H1 (cell line): ENCODE measurements at regions not wholly inside any gene's neighbourhood (a gene's known extent, or its start where the extent isn't known, plus 50 kb on each side); places are given as distances from the start of the nearest gene placed in this dataset.

Experiments
- CTCF ChIA-PET: fragments of 300-600 bp; sonication (Branson Sonifier 250); formaldehyde crosslinking; loops from one replicate; lab custom pipeline; 2021; ENCODE audit not compliant: partially characterized antibody; lab: Charles Lee
- POLR2A ChIA-PET: fragments of 300-600 bp; sonication (Branson Sonifier 250); formaldehyde crosslinking; loops from one replicate; lab custom pipeline; 2021; ENCODE audit warnings: inconsistent platforms; ENCODE audit not compliant: partially characterized antibody; lab: Charles Lee
- DNase-seq, 2 experiments: peaks; one replicate each; pipeline versions ENCODE4 v3.0.0 to v3.0.0-alpha.2; 2010 to 2022; ENCODE audit warnings: low spot score in 2 of 2, low read depth in 1 of 2, mixed read lengths in 1 of 2
- FAIRE-seq: peaks from 2 replicates; lab custom pipeline; 2011; peaks lifted over from hg19 to GRCh38; lab: Jason Lieb, UNC
- H2AFZ ChIP-seq: 2 replicates; pipeline ENCODE4 v1.8.1; 2012; ENCODE audit warnings: low read length, inconsistent platforms
- H2AK5ac ChIP-seq: 2 replicates; pipeline ENCODE4 v1.6.1; 2013; ENCODE audit warnings: low read depth, low read length
- H2BK120ac ChIP-seq: replicated peaks from 2 replicates; pipeline ENCODE3; 2013; ENCODE audit warnings: low read depth, low read length, inconsistent platforms
- H2BK12ac ChIP-seq: 2 replicates; pipeline ENCODE4 v1.6.1; 2013; ENCODE audit warnings: low read depth, low read length
- H2BK15ac ChIP-seq: 2 replicates; pipeline ENCODE4 v1.6.1; 2013; ENCODE audit warnings: low read length
- H2BK20ac ChIP-seq: 2 replicates; pipeline ENCODE4 v1.6.1; 2013; ENCODE audit warnings: low read length
- H2BK5ac ChIP-seq: 2 replicates; pipeline ENCODE4 v1.6.1; 2013; ENCODE audit warnings: low read depth, low read length
- H3K14ac ChIP-seq: 2 replicates; pipeline ENCODE4 v1.6.1; 2013; ENCODE audit warnings: inconsistent platforms; ENCODE audit not compliant: insufficient read length
- H3K18ac ChIP-seq: 2 replicates; pipeline ENCODE4 v1.6.1; 2013; ENCODE audit warnings: low read length; ENCODE audit errors: extremely low read depth
- H3K23ac ChIP-seq: 2 replicates; pipeline ENCODE4 v1.6.1; 2013; ENCODE audit warnings: inconsistent platforms; ENCODE audit not compliant: insufficient read length
- H3K23me2 ChIP-seq: 2 replicates; pipeline ENCODE4 v1.6.1; 2013; ENCODE audit warnings: low read depth, low read length
- H3K27ac ChIP-seq: 2 replicates; pipeline ENCODE4 v1.6.1; 2011; ENCODE audit warnings: low read depth, low read length, inconsistent platforms
- H3K27me3 ChIP-seq, 4 experiments: replicated peaks in 1 of 4; 1 replicate in 1 of 4; 2 replicates in 3 of 4; pipeline versions ENCODE4 v1.6.1 to v1.8.1; 2011 to 2013; ENCODE audit warnings: low read length in 3 of 4, mild to moderate bottlenecking in 3 of 4, inconsistent platforms in 2 of 4, mixed read lengths in 2 of 4, moderate library complexity in 1 of 4; ENCODE audit not compliant: control insufficient read depth in 3 of 4, insufficient read depth in 3 of 4; ENCODE audit errors: extremely low read depth in 1 of 4
- H3K36me3 ChIP-seq, 4 experiments: 2 replicates each; pipeline versions ENCODE4 v1.6.1 to v1.8.1; 2011 to 2013; ENCODE audit warnings: mild to moderate bottlenecking in 4 of 4, low read length in 3 of 4, moderate library complexity in 2 of 4, control low read depth in 1 of 4, inconsistent platforms in 1 of 4; ENCODE audit not compliant: insufficient read depth in 4 of 4, control insufficient read depth in 2 of 4
- H3K4ac ChIP-seq: replicated peaks from 2 replicates; pipeline ENCODE3; 2013; ENCODE audit warnings: low read length, low read depth, mixed read lengths, inconsistent platforms; ENCODE audit not compliant: insufficient read length
- H3K4me1 ChIP-seq, 4 experiments: replicated peaks in 1 of 4; 1 replicate in 1 of 4; 2 replicates in 3 of 4; pipeline versions ENCODE4 v1.6.1 to v1.8.1; 2011 to 2013; ENCODE audit warnings: low read length in 3 of 4, inconsistent platforms in 2 of 4, mixed read lengths in 1 of 4; ENCODE audit not compliant: insufficient read depth in 4 of 4, control insufficient read depth in 3 of 4
- H3K4me2 ChIP-seq, 2 experiments: 2 replicates each; pipeline versions ENCODE4 v1.6.1 to v1.8.1; 2011 to 2013; ENCODE audit warnings: low read depth in 2 of 2, low read length in 2 of 2, control low read depth in 1 of 2, inconsistent platforms in 1 of 2, mild to moderate bottlenecking in 1 of 2; ENCODE audit not compliant: insufficient read depth in 1 of 2
- H3K4me3 ChIP-seq, 4 experiments: fragments of 200-600, 300-600 bp in 1 of 4; sonication (generic), shearing (Covaris generic), sonication (Bioruptor Twin) in 1 of 4; 2 replicates each; pipeline versions ENCODE4 v1.5.1 to v1.8.1; 2011 to 2016; ENCODE audit warnings: low read length in 4 of 4, low read depth in 3 of 4, control low read depth in 2 of 4, inconsistent platforms in 2 of 4, mild to moderate bottlenecking in 2 of 4, mixed read lengths in 1 of 4, moderate library complexity in 1 of 4; ENCODE audit not compliant: insufficient read depth in 2 of 4; ENCODE audit errors: extremely low read depth in 1 of 4
- H3K56ac ChIP-seq: replicated peaks from 2 replicates; pipeline ENCODE3; 2013; ENCODE audit warnings: low read depth, mild to moderate bottlenecking, mixed read lengths, low read length, inconsistent platforms; ENCODE audit not compliant: insufficient read length
- H3K79me1 ChIP-seq: 2 replicates; pipeline ENCODE4 v1.6.1; 2013; ENCODE audit warnings: low read depth, low read length, control low read depth
- H3K79me2 ChIP-seq, 2 experiments: 2 replicates each; pipeline versions ENCODE4 v1.6.1 to v1.8.1; 2012 to 2013; ENCODE audit warnings: low read length in 2 of 2, mild to moderate bottlenecking in 2 of 2, inconsistent platforms in 1 of 2; ENCODE audit not compliant: insufficient read depth in 2 of 2, control insufficient read depth in 1 of 2
- H3K9ac ChIP-seq, 4 experiments: replicated peaks in 1 of 4; 1 replicate in 1 of 4; 2 replicates in 3 of 4; pipeline versions ENCODE4 v1.6.1 to v1.8.1; 2011 to 2013; ENCODE audit warnings: low read depth in 3 of 4, low read length in 3 of 4, control low read depth in 2 of 4, mild to moderate bottlenecking in 2 of 4, moderate library complexity in 2 of 4, inconsistent platforms in 1 of 4; ENCODE audit errors: extremely low read depth in 1 of 4
- H3K9me3 ChIP-seq, 2 experiments: 2 replicates each; pipeline versions ENCODE4 v1.6.1 to v1.8.1; 2012 to 2013; ENCODE audit warnings: mild to moderate bottlenecking in 2 of 2, moderate library complexity in 2 of 2, control low read depth in 1 of 2, inconsistent platforms in 1 of 2, low read depth in 1 of 2, low read length in 1 of 2, mixed read lengths in 1 of 2; ENCODE audit not compliant: insufficient read depth in 2 of 2
- H4K20me1 ChIP-seq, 2 experiments: replicated peaks in 1 of 2; 2 replicates each; pipeline versions ENCODE3 to v1.8.1; 2011 to 2013; ENCODE audit warnings: inconsistent platforms in 2 of 2, low read length in 2 of 2, mild to moderate bottlenecking in 1 of 2; ENCODE audit not compliant: insufficient read depth in 2 of 2, control insufficient read depth in 1 of 2
- H4K5ac ChIP-seq: 2 replicates; pipeline ENCODE4 v1.6.1; 2013; ENCODE audit warnings: low read length, low read depth, mixed read lengths, inconsistent platforms; ENCODE audit not compliant: insufficient read length
- H4K8ac ChIP-seq: 2 replicates; pipeline ENCODE4 v1.8.0; 2013; ENCODE audit warnings: mild to moderate bottlenecking, moderate library complexity, low read length, inconsistent platforms; ENCODE audit not compliant: insufficient read depth; ENCODE audit errors: extremely low read depth
- H4K91ac ChIP-seq: replicated peaks from 2 replicates; pipeline ENCODE3; 2013; ENCODE audit warnings: low read length, mixed read lengths, inconsistent platforms; ENCODE audit not compliant: insufficient read length
- BRCA1 ChIP-seq: IDR thresholded peaks from 2 replicates; pipeline ENCODE4 v1.6.1; 2012; ENCODE audit warnings: low read depth, low read length, improper control_type of control experiment
- CHD1 ChIP-seq: IDR thresholded peaks from 2 replicates; pipeline ENCODE4 v1.6.1; 2012; ENCODE audit warnings: low read depth, low read length, improper control_type of control experiment
- EZH2 ChIP-seq: fragments of 200-600 bp; sonication (generic); IDR thresholded peaks from 2 replicates; pipeline ENCODE4 v1.7.1; 2012; ENCODE audit warnings: low read depth, mild to moderate bottlenecking, moderate library complexity, low read length, inconsistent platforms; ENCODE audit not compliant: severe bottlenecking
- JUN ChIP-seq: IDR thresholded peaks from 2 replicates; pipeline ENCODE4 v1.6.1; 2011; ENCODE audit warnings: low read depth, mild to moderate bottlenecking, improper control_type of control experiment, low read length
- SP4 ChIP-seq: IDR thresholded peaks from 2 replicates; pipeline ENCODE4 v1.6.1; 2012; ENCODE audit warnings: low read length, inconsistent platforms
- SRF ChIP-seq: IDR thresholded peaks from 2 replicates; pipeline ENCODE4 v1.6.1; 2011; ENCODE audit warnings: mild to moderate bottlenecking, low read depth, low read length, moderate library complexity
- TAF1 ChIP-seq: IDR thresholded peaks from 2 replicates; pipeline ENCODE4 v1.6.1; 2011; ENCODE audit warnings: mild to moderate bottlenecking, low read depth, low read length
- WGBS, 2 experiments: shearing (Covaris generic) in 1 of 2; methylation state at CpG; one replicate each; pipeline versions ENCODE4 v1.1.6 to v1.1.7; 2013 to 2015; ENCODE audit warnings: low lambda C conversion rate in 2 of 2, mixed read lengths in 2 of 2, inconsistent platforms in 1 of 2, low coverage in 1 of 2, missing lambda C conversion rate in 1 of 2; ENCODE audit not compliant: insufficient replicate concordance in 2 of 2, insufficient coverage in 1 of 2, insufficient read length in 1 of 2; ENCODE audit errors: extremely low coverage in 1 of 2, missing lambda C conversion rate in 1 of 2; 5-methylcytosine and 5-hydroxymethylcytosine counted together

DNA sequence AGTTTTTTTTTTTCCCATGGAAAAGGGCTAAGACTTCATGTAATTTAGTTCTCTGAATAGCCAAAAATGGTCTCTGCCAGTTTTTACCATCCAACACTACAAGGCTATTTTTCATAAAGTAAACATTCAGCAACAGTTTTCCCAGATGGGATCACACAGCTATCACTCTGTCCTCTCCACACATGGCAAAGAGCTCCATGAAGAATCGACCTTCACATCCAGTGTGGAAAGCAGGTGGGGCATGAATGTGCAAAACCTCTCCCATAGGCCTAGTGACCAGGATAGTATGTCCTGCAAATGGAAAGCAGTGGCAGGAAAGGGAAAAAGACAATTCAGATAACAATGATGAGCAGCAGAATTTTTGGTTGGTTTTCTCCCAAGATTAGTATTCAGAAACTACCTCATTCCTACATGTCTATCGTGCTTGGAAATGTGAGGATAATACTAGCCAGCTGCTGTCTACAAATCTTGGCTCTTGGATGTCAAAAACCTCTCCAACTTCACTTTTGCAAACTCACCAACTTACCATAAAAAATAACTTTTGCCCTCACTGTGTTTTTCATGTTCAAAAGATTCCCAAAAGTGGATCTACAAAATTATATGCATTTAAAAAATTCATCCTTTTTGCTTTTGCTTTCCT lies 159.7 kb upstream of the MCHR2 start:
- no peak for TF ChIP-seq EZH2
- TF ChIP-seq SRF, result no peak
- no peak for TF ChIP-seq SP4
- no peak for TF ChIP-seq BRCA1
- no peak for TF ChIP-seq JUN
- no peak for TF ChIP-seq CHD1
- no peak for TF ChIP-seq TAF1
- Histone ChIP-seq H3K4me1 (no peaks in the 10 kb centered on the region), H2BK12ac (no peak overlapping the region), H4K8ac (no peak overlapping the region), H3K9me3 (no peaks in the 10 kb centered on the region), H3K79me1 (no peaks in the 10 kb centered on the region), H4K5ac (no peak overlapping the region), H3K9ac (no peak overlapping the region), H2AK5ac (no peak overlapping the region), H4K91ac (no peak overlapping the region), H3K23ac (no peak overlapping the region), H2BK20ac (no peak overlapping the region), H3K14ac (no peak overlapping the region), H2BK120ac (no peak overlapping the region), H3K23me2 (no peaks in the 10 kb centered on the region), H3K18ac (no peak overlapping the region), H3K4ac (no peak overlapping the region), H2BK15ac (no peak overlapping the region), H4K20me1 (no peaks in the 10 kb centered on the region), H3K27ac (no peak overlapping the region), H3K36me3 (no peaks in the 10 kb centered on the region), H3K27me3 (no peaks in the 10 kb centered on the region), H2BK5ac (no peak overlapping the region), H3K79me2 (no peaks in the 10 kb centered on the region), H3K56ac (no peak overlapping the region), H3K4me3 (no peak overlapping the region), H3K4me2 (no peak overlapping the region), H2AFZ (no peak overlapping the region)
- ChIA-PET CTCF (interaction anchor here (0.8 to 1.4 kb wide), 4 partner anchors 46 to 209 kb away, joined by 3 to 4 read pairs (median 3); no protein-coding TSS in a partner anchor), POLR2A (no interaction called here)
- FAIRE-seq, result no peak
- WGBS, 2 experiments, result 92% methylated on average over 2 of the region's 2 CpGs; no CpG with 5 or more reads in 1 of the 2 experiments
- DNase-seq, result no peak
